GM23248 (cell line): ENCODE measurements at regions not wholly inside any gene's neighbourhood (a gene's known extent, or its start where the extent isn't known, plus 50 kb on each side); places are given as distances from the start of the nearest gene placed in this dataset.

Experiments used
- DNase-seq: peaks from one replicate; pipeline ENCODE4 v3.0.0-alpha.2; 2015
- H2AFZ ChIP-seq: fragments of 200-600 bp; sonication (generic); 2 replicates; pipeline ENCODE4 v1.6.1; 2016; ENCODE audit warnings: antibody characterized with exemption
- H3F3A ChIP-seq: fragments of 200-600 bp; sonication (generic); 2 replicates; pipeline ENCODE4 v1.6.1; 2016; ENCODE audit warnings: mild to moderate bottlenecking, antibody characterized with exemption, mixed run types; ENCODE audit not compliant: insufficient read depth
- H3K27ac ChIP-seq: fragments of 200-600 bp; sonication (generic); 2 replicates; pipeline ENCODE4 v1.5.1; 2016; ENCODE audit warnings: mild to moderate bottlenecking
- H3K27me3 ChIP-seq: fragments of 200-600 bp; sonication (generic); replicated peaks from 2 replicates; pipeline ENCODE4 v1.6.1; 2016; ENCODE audit warnings: mild to moderate bottlenecking; ENCODE audit not compliant: insufficient read depth
- H3K36me3 ChIP-seq: fragments of 200-600 bp; sonication (generic); 2 replicates; pipeline ENCODE4 v1.6.1; 2016; ENCODE audit warnings: low read depth, mild to moderate bottlenecking
- H3K4me1 ChIP-seq: fragments of 200-600 bp; sonication (generic); 2 replicates; pipeline ENCODE4 v1.6.1; 2016; ENCODE audit warnings: mild to moderate bottlenecking; ENCODE audit not compliant: insufficient read depth
- H3K4me2 ChIP-seq: fragments of 200-600 bp; sonication (generic); one replicate; pipeline ENCODE4 v1.6.1; 2016; ENCODE audit warnings: mild to moderate bottlenecking; ENCODE audit not compliant: unreplicated experiment
- H3K4me3 ChIP-seq: fragments of 200-600 bp; sonication (generic); 2 replicates; pipeline ENCODE4 v1.5.1; 2016; ENCODE audit warnings: mild to moderate bottlenecking
- H3K79me2 ChIP-seq: fragments of 200-600 bp; sonication (generic); 2 replicates; pipeline ENCODE4 v1.6.1; 2016; ENCODE audit warnings: mild to moderate bottlenecking; ENCODE audit not compliant: insufficient read depth
- H3K9ac ChIP-seq: fragments of 200-600 bp; sonication (generic); 2 replicates; pipeline ENCODE4 v1.6.1; 2016; ENCODE audit warnings: mild to moderate bottlenecking
- H3K9me2 ChIP-seq: fragments of 200-600 bp; sonication (generic); 2 replicates; pipeline ENCODE4 v1.6.1; 2016; ENCODE audit warnings: mixed run types, mild to moderate bottlenecking, moderate library complexity; ENCODE audit not compliant: insufficient read depth
- H3K9me3 ChIP-seq: fragments of 200-600 bp; sonication (generic); one replicate; pipeline ENCODE4 v1.6.1; 2017; ENCODE audit warnings: low read depth
- H4K20me1 ChIP-seq: fragments of 200-600 bp; sonication (generic); 2 replicates; pipeline ENCODE4 v1.6.0; 2016; ENCODE audit not compliant: insufficient read depth
- EZH2 ChIP-seq: fragments of 200-600 bp; sonication (generic); IDR thresholded peaks from 2 replicates; pipeline ENCODE4 v1.6.1; 2018; ENCODE audit warnings: antibody characterized with exemption, mild to moderate bottlenecking; ENCODE audit not compliant: insufficient read depth, poor library complexity, severe bottlenecking
- EZH2phosphoT487 ChIP-seq: fragments of 200-600 bp; sonication (generic); IDR thresholded peaks from 2 replicates; pipeline ENCODE4 v1.6.1; 2018; ENCODE audit warnings: antibody characterized with exemption, moderate library complexity, mild to moderate bottlenecking, low read depth; ENCODE audit not compliant: insufficient read depth
- WGBS, 2 experiments: methylation state at CpG; one replicate each; pipeline ENCODE4 v1.1.6; 2015 to 2017; ENCODE audit warnings: low lambda C conversion rate in 2 of 2, low coverage in 1 of 2; ENCODE audit errors: missing lambda C conversion rate in 2 of 2; 5-methylcytosine and 5-hydroxymethylcytosine counted together
- in situ Hi-C: fragments of 300-500 bp; cut with MboI; formaldehyde crosslinking; loops from 2 replicates; pipeline ENCODE4 v1.15.0; 2020

DNA sequence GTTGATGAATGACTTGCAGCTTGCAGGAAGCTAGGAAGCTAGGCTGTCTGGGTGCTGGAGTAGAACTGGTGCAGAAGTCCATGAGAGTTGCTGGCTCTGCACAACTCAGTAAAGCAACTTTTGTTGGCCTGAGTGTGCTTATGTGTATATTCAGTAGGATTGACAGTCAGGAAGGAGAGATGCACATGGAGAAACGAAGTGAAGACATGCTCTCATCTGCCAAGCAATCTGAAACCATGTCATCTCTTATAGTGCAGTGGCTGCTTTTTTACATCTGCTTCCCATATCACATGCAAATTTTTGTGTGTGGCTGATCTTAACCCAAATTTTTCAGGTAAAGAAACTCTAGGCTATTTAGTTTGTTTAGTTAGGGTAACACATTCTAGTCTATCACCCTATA, 252.4 kb upstream of the HS3ST5 start:
- Histone ChIP-seq H3K9me2 (no peaks in the 10 kb centered on the region), H3K27me3 (no peaks in the 10 kb centered on the region), H3K9me3 (no peaks in the 10 kb centered on the region), H4K20me1 (no peaks in the 10 kb centered on the region), H2AFZ (no peak overlapping the region), H3K9ac (no peak overlapping the region), H3F3A (no peaks in the 10 kb centered on the region), H3K36me3 (no peaks in the 10 kb centered on the region), H3K4me2 (no peak overlapping the region), H3K27ac (no peak overlapping the region), H3K79me2 (no peaks in the 10 kb centered on the region), H3K4me1 (no peaks in the 10 kb centered on the region), H3K4me3 (no peak overlapping the region)
- in situ Hi-C loops = no loop called here
- 0% methylated on average over 1 of the region's 1 CpG for WGBS, 2 experiments
- no peak for DNase-seq
- TF ChIP-seq EZH2 (no peak), EZH2phosphoT487 (no peak)

DNA sequence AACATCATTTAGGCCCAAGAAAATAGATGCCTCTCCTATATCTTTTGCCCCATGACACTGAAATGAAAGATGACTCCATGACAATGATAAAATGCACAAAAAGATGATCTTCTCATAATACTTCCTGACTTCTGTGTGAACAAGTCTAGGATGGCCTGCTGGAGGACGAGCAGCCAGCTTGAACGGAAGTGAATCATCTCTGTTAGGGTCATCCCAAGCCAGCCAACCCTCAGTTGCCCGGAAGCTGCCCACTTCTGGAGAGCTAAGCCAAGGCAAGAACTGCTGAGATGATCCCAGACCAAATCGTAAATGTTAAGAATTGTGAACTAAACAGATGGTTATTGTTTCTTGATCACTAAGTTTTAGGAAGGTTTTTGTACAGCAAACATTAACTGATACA, 249.7 kb upstream of the HS3ST5 start:
- H3K9ac ChIP-seq = no peak overlapping the region
- no peaks in the 10 kb centered on the region for H3K36me3 ChIP-seq
- WGBS, 2 experiments = 8 to 9% methylated on average over 4 of the region's 4 CpGs
- no peaks in the 10 kb centered on the region for H3K9me3 ChIP-seq
- no peaks in the 10 kb centered on the region for H4K20me1 ChIP-seq
- TF ChIP-seq EZH2phosphoT487 = no peak
- TF ChIP-seq EZH2 = no peak
- H3K79me2 ChIP-seq = no peaks in the 10 kb centered on the region
- H3F3A ChIP-seq = no peaks in the 10 kb centered on the region
- no peaks in the 10 kb centered on the region for H3K27me3 ChIP-seq
- DNase-seq = no peak
- no peaks in the 10 kb centered on the region for H3K9me2 ChIP-seq
- no peak overlapping the region for H2AFZ ChIP-seq
- H3K4me3 ChIP-seq = no peak overlapping the region
- H3K27ac ChIP-seq = no peak overlapping the region
- H3K4me1 ChIP-seq = no peaks in the 10 kb centered on the region
- in situ Hi-C loops = no loop called here
- no peak overlapping the region for H3K4me2 ChIP-seq

DNA sequence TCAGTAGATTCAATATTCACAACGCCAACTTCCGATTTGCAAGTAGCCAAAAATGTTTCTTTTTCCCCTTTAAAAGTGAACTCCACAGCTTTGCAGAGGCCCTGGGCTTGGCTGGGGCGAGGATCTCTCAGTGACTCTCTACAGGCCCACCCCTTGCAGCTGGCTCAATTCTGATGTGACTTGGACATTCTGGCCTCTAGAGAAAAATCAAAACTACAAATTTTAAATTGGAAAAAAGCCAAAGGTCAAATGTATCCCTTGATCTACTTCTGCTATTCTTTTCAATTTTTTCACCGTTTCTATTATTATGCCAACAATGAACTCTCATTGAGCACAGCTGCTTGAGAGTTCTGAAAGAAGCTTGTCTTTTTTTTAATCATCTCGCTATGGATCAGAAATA, 245.9 kb upstream of the HS3ST5 start:
- in situ Hi-C loops = no loop called here
- 14 to 15% methylated on average over 5 of the region's 5 CpGs for WGBS, 2 experiments
- no peaks in the 10 kb centered on the region for H4K20me1 ChIP-seq
- H2AFZ ChIP-seq = no peak overlapping the region
- H3F3A ChIP-seq = no peaks in the 10 kb centered on the region
- H3K79me2 ChIP-seq = no peaks in the 10 kb centered on the region
- H3K4me3 ChIP-seq = no peak overlapping the region
- no peaks in the 10 kb centered on the region for H3K4me1 ChIP-seq
- no peaks in the 10 kb centered on the region for H3K9me2 ChIP-seq
- no peaks in the 10 kb centered on the region for H3K9me3 ChIP-seq
- no peak for DNase-seq
- TF ChIP-seq EZH2 (no peak), EZH2phosphoT487 (no peak)
- no peak overlapping the region for H3K27ac ChIP-seq
- no peak overlapping the region for H3K9ac ChIP-seq
- no peak overlapping the region for H3K4me2 ChIP-seq
- no peaks in the 10 kb centered on the region for H3K27me3 ChIP-seq
- H3K36me3 ChIP-seq = no peaks in the 10 kb centered on the region

DNA sequence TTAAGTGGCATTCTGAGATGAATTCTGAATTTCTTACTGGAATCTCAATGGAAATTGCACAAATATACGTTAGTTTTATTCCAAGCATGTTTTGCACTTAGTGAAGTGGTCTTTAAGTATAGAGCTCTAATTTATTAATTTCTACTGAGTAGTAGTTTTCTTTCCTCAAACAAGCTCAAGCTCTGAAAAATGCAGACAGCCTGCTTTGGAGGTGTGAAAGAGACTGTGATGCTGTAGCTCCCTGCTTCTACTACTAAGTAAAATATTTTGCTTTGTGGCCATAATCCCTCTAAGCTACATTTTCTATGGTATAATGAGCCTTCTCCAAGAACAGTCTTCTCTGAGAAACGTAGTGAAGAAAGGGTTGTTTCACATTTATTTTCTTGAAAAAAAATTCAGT, 243.5 kb upstream of the HS3ST5 start:
- no peak overlapping the region for H3K27ac ChIP-seq
- no peak overlapping the region for H2AFZ ChIP-seq
- no peaks in the 10 kb centered on the region for H3K4me1 ChIP-seq
- H3K4me3 ChIP-seq = no peak overlapping the region
- DNase-seq = no peak
- no peaks in the 10 kb centered on the region for H3K9me2 ChIP-seq
- no peaks in the 10 kb centered on the region for H3K9me3 ChIP-seq
- no peak overlapping the region for H3K4me2 ChIP-seq
- no peak overlapping the region for H3K9ac ChIP-seq
- H4K20me1 ChIP-seq = no peaks in the 10 kb centered on the region
- no peak for TF ChIP-seq EZH2
- no peak for TF ChIP-seq EZH2phosphoT487
- no peaks in the 10 kb centered on the region for H3K79me2 ChIP-seq
- in situ Hi-C loops = no loop called here
- WGBS, 2 experiments = 3% methylated on average over 2 of the region's 2 CpGs
- no peaks in the 10 kb centered on the region for H3K27me3 ChIP-seq
- H3K36me3 ChIP-seq = no peaks in the 10 kb centered on the region
- H3F3A ChIP-seq = no peaks in the 10 kb centered on the region

DNA sequence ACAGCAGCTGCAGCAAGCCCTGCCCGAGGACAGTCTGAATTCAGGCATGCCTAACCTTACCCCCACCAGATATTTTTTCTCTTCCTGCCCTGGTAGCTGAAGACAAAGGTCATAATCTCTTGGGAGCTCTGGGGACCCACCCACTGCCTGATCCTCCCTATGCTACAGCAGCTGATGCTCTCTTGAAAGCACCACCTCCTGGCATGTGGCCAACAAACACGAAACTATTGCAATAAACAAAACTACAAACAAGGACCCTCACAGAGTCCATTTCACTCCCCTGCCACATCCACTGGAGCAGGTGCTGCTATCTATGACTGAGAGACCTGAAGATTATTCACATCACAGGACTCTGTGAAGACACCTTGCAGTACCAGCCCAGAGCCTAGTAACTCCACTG, 238.5 kb upstream of the HS3ST5 start:
- in situ Hi-C loops = no loop called here
- H3K4me3 ChIP-seq = no peak overlapping the region
- no peaks in the 10 kb centered on the region for H3F3A ChIP-seq
- H3K36me3 ChIP-seq = no peaks in the 10 kb centered on the region
- no peaks in the 10 kb centered on the region for H3K79me2 ChIP-seq
- H2AFZ ChIP-seq = no peak overlapping the region
- no peaks in the 10 kb centered on the region for H4K20me1 ChIP-seq
- no peak for TF ChIP-seq EZH2
- no peak for TF ChIP-seq EZH2phosphoT487
- H3K4me2 ChIP-seq = no peak overlapping the region
- no peaks in the 10 kb centered on the region for H3K9me3 ChIP-seq
- no peaks in the 10 kb centered on the region for H3K4me1 ChIP-seq
- H3K27me3 ChIP-seq = no peaks in the 10 kb centered on the region
- no peak for DNase-seq
- H3K9me2 ChIP-seq = no peaks in the 10 kb centered on the region
- H3K9ac ChIP-seq = no peak overlapping the region
- 24 to 29% methylated on average over 2 of the region's 2 CpGs for WGBS, 2 experiments
- H3K27ac ChIP-seq = no peak overlapping the region
